ENCODE measurements at regions not wholly inside any gene's neighbourhood (a gene's known extent, or its start where the extent isn't known, plus 50 kb on each side); places are given as distances from the start of the nearest gene placed in this dataset.

DNA sequence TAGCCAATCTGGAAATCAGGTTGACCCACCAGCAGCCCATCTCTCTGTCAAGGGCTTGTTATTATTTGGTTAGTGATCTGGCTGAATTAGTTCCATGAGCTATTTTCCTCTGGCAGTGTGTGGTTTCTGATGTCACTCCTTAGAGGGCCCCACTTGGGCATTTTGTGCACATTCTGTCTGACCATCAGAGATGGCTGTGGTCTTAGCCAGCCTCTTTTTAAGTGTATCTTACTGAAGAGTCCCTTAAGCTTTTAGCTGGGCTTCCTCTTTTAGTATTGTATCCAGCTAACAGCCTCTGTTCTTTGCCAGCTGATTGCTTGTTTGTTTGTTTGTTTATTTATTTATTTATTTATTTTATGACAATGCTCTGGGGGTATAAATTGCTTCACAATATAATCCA lies 951.1 kb upstream of the CNTNAP5 start:
- H3K79me2 ChIP-seq (ENCODE audit: control insufficient read depth, low read length) = no peaks in the 10 kb centered on the region
- H4K20me1 ChIP-seq (ENCODE audit: control insufficient read depth, insufficient read depth, low read depth, low read length) = no peaks in the 10 kb centered on the region
- no peak overlapping the region for H3K4me3 ChIP-seq (ENCODE audit: low read length)
- no peaks in the 10 kb centered on the region for H3K9me3 ChIP-seq (ENCODE audit: control insufficient read depth, insufficient read depth, low read length)
- TF ChIP-seq EZH2phosphoT487 (IDR thresholded peaks at IDR 0.05; ENCODE audit: borderline replicate concordance, low read length) = no peak
- TF ChIP-seq, protein P1, sequence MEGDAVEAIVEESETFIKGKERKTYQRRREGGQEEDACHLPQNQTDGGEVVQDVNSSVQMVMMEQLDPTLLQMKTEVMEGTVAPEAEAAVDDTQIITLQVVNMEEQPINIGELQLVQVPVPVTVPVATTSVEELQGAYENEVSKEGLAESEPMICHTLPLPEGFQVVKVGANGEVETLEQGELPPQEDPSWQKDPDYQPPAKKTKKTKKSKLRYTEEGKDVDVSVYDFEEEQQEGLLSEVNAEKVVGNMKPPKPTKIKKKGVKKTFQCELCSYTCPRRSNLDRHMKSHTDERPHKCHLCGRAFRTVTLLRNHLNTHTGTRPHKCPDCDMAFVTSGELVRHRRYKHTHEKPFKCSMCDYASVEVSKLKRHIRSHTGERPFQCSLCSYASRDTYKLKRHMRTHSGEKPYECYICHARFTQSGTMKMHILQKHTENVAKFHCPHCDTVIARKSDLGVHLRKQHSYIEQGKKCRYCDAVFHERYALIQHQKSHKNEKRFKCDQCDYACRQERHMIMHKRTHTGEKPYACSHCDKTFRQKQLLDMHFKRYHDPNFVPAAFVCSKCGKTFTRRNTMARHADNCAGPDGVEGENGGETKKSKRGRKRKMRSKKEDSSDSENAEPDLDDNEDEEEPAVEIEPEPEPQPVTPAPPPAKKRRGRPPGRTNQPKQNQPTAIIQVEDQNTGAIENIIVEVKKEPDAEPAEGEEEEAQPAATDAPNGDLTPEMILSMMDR (IDR thresholded peaks at IDR 0.05; ENCODE audit: low read depth, low read length, poor library complexity, severe bottlenecking) = no peak
- H3K36me3 ChIP-seq (ENCODE audit: control insufficient read depth, low read length) = no peaks in the 10 kb centered on the region
- no peaks in the 10 kb centered on the region for H3K4me1 ChIP-seq (ENCODE audit: control insufficient read depth, low read length)
- no peak overlapping the region for H3K4me2 ChIP-seq (ENCODE audit: low read length)
- H3K27ac ChIP-seq (ENCODE audit: low read depth, low read length) = no peak overlapping the region
- no peaks in the 10 kb centered on the region for H3K9me2 ChIP-seq (replicated peaks; ENCODE audit: control insufficient read depth, low read length)
- no peaks in the 10 kb centered on the region for H3F3A ChIP-seq (ENCODE audit: control insufficient read depth, insufficient read depth)
- no peaks in the 10 kb centered on the region for H3K27me3 ChIP-seq (ENCODE audit: control insufficient read depth, low read length)

DNA sequence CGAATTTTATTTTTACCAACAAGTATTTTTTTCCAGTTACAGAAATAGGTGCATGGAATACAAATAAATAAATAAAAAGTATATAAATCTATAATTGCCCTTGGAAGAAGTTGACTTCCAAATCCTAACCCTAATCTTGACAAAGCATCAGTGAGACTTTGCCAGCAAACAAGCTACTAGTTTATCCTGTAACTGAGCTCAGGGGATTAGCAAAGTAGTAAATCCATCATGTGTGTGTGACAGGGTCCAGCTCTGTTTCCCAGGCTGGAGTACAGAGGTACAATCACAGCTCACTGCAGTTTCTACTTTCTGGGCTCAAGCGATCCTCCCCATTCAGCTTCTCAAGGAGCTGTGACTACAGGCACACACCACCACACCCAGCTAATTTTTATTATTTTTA lies 948.0 kb upstream of the CNTNAP5 start:
- Histone ChIP-seq H3K36me3 (ENCODE audit: control insufficient read depth, low read length) (no peaks in the 10 kb centered on the region), H3K4me3 (ENCODE audit: low read length) (no peak overlapping the region), H3F3A (ENCODE audit: control insufficient read depth, insufficient read depth) (no peaks in the 10 kb centered on the region), H3K9me3 (ENCODE audit: control insufficient read depth, insufficient read depth, low read length) (no peaks in the 10 kb centered on the region), H3K79me2 (ENCODE audit: control insufficient read depth, low read length) (no peaks in the 10 kb centered on the region), H4K20me1 (ENCODE audit: control insufficient read depth, insufficient read depth, low read depth, low read length) (no peaks in the 10 kb centered on the region), H3K4me1 (ENCODE audit: control insufficient read depth, low read length) (no peaks in the 10 kb centered on the region), H3K27ac (ENCODE audit: low read depth, low read length) (no peak overlapping the region), H3K27me3 (ENCODE audit: control insufficient read depth, low read length) (no peaks in the 10 kb centered on the region), H3K9me2 (replicated peaks; ENCODE audit: control insufficient read depth, low read length) (no peaks in the 10 kb centered on the region), H3K4me2 (ENCODE audit: low read length) (no peak overlapping the region)
- TF ChIP-seq, protein P1 (IDR thresholded peaks at IDR 0.05; ENCODE audit: low read depth, low read length, poor library complexity, severe bottlenecking) = no peak
- TF ChIP-seq EZH2phosphoT487 (IDR thresholded peaks at IDR 0.05; ENCODE audit: borderline replicate concordance, low read length) = no peak

DNA sequence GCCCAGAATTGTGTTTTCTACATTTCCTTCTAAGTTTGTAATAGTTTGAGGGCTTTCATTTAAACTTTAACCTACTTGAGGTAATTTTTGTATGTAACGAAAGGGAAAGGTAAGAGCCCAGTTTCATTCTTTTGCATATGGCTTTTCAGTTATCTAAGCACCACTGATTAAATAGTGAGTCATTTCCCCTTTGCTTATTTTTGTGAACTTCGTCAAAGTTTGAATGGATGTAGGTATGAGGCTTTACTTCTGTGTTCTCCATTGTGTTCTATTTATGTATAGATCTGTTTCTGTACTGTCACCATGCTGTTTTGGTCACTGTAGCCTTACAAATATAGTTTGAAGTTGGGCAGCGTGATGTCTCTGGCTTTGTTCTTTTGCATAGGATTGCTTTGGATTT lies 944.8 kb upstream of the CNTNAP5 start:
- no peaks in the 10 kb centered on the region for H3K36me3 ChIP-seq (ENCODE audit: control insufficient read depth, low read length)
- no peak overlapping the region for H3K27ac ChIP-seq (ENCODE audit: low read depth, low read length)
- H3K79me2 ChIP-seq (ENCODE audit: control insufficient read depth, low read length) = no peaks in the 10 kb centered on the region
- TF ChIP-seq EZH2phosphoT487 (IDR thresholded peaks at IDR 0.05; ENCODE audit: borderline replicate concordance, low read length) = no peak
- TF ChIP-seq, protein P1 (IDR thresholded peaks at IDR 0.05; ENCODE audit: low read depth, low read length, poor library complexity, severe bottlenecking) = no peak
- no peaks in the 10 kb centered on the region for H3F3A ChIP-seq (ENCODE audit: control insufficient read depth, insufficient read depth)
- H3K4me2 ChIP-seq (ENCODE audit: low read length) = no peak overlapping the region
- no peaks in the 10 kb centered on the region for H3K9me2 ChIP-seq (replicated peaks; ENCODE audit: control insufficient read depth, low read length)
- H3K4me3 ChIP-seq (ENCODE audit: low read length) = no peak overlapping the region
- H4K20me1 ChIP-seq (ENCODE audit: control insufficient read depth, insufficient read depth, low read depth, low read length) = no peaks in the 10 kb centered on the region
- no peaks in the 10 kb centered on the region for H3K4me1 ChIP-seq (ENCODE audit: control insufficient read depth, low read length)
- no peaks in the 10 kb centered on the region for H3K27me3 ChIP-seq (ENCODE audit: control insufficient read depth, low read length)
- H3K9me3 ChIP-seq (ENCODE audit: control insufficient read depth, insufficient read depth, low read length) = no peaks in the 10 kb centered on the region; the same call in 1 of the 2 replicates

DNA sequence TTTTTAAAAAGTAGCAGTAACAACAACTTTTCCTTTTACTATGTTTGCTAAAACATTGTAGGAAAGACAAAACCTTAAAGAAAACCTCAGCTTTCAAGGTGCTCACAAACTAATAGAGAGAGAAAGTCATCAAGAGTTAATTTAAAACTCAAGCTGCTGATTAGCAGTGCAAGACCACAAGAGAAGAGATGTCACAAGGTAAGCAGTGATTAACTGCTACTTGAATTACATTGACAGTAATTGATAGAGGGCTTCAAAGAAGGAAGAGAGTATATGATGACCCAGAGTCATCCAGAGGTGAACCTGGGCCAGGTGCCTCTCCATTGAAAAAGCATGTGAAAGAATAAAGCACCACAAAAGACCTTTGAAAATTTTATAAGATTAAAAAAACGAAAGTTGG lies 939.6 kb upstream of the CNTNAP5 start:
- no peak overlapping the region for H3K27ac ChIP-seq (ENCODE audit: low read depth, low read length)

More for the DNA sequence above, 939.6 kb upstream of the CNTNAP5 start:
- TF ChIP-seq, protein P1 (IDR thresholded peaks at IDR 0.05; ENCODE audit: low read depth, low read length, poor library complexity, severe bottlenecking) = no peak
- no peak for TF ChIP-seq EZH2phosphoT487 (IDR thresholded peaks at IDR 0.05; ENCODE audit: borderline replicate concordance, low read length)
- Histone ChIP-seq H3K36me3 (ENCODE audit: control insufficient read depth, low read length) (no peaks in the 10 kb centered on the region), H3K27me3 (ENCODE audit: control insufficient read depth, low read length) (no peaks in the 10 kb centered on the region), H3F3A (ENCODE audit: control insufficient read depth, insufficient read depth) (no peaks in the 10 kb centered on the region), H3K4me2 (ENCODE audit: low read length) (no peak overlapping the region), H3K4me3 (ENCODE audit: low read length) (no peak overlapping the region), H3K4me1 (ENCODE audit: control insufficient read depth, low read length) (no peaks in the 10 kb centered on the region), H3K79me2 (ENCODE audit: control insufficient read depth, low read length) (no peaks in the 10 kb centered on the region), H3K9me3 (ENCODE audit: control insufficient read depth, insufficient read depth, low read length) (no peaks in the 10 kb centered on the region; the same call in 1 of the 2 replicates), H4K20me1 (ENCODE audit: control insufficient read depth, insufficient read depth, low read depth, low read length) (no peaks in the 10 kb centered on the region), H3K9me2 (replicated peaks; ENCODE audit: control insufficient read depth, low read length) (no peaks in the 10 kb centered on the region)
